ENCODE measurements at regions not wholly inside any gene's neighbourhood (a gene's known extent, or its start where the extent isn't known, plus 50 kb on each side); places are given as distances from the start of the nearest gene placed in this dataset.

- no peak for TF ChIP-seq CTCF (IDR thresholded peaks at IDR 0.05)
- Mint-ChIP-seq H3K36me3 (ENCODE audit: low read depth) (no peaks in the 10 kb centered on the region), H3K4me3 (no peak overlapping the region), H3K27me3 (no peaks in the 10 kb centered on the region), H3K27ac (no peak overlapping the region), H3K9me3 (no peaks in the 10 kb centered on the region), H3K4me1 (ENCODE audit: low read depth) (peaks cover 13% of the 10 kb centered on the region)
- intact Hi-C loops (cut with micrococcal nuclease), result no loop called here
- CTCF ChIA-PET, result interaction anchor here (1.6 kb wide), 1 partner anchor 11 kb away, joined by 5 read pairs; no protein-coding TSS in a partner anchor
- POLR2A ChIA-PET, result no interaction called here
- DNase-seq (no peak), ATAC-seq (no peak)
Observed at GRCh38 chr6:137352859-137353258, 133.7 kb upstream of the IFNGR1 start.

- ChIA-PET POLR2A (no interaction called here), CTCF (no interaction called here)
- Mint-ChIP-seq H3K4me3 (no peak overlapping the region), H3K27me3 (no peaks in the 10 kb centered on the region), H3K4me1 (ENCODE audit: low read depth) (peaks cover 13% of the 10 kb centered on the region), H3K27ac (no peak overlapping the region), H3K9me3 (no peaks in the 10 kb centered on the region), H3K36me3 (ENCODE audit: low read depth) (no peaks in the 10 kb centered on the region)
- DNase-seq (no peak), ATAC-seq (no peak)
- intact Hi-C loops (cut with micrococcal nuclease), result no loop called here
- TF ChIP-seq CTCF (IDR thresholded peaks at IDR 0.05), result no peak
Observed at GRCh38 chr6:137351890-137352289, 132.7 kb upstream of the IFNGR1 start.

GRCh38 chr6:137350857-137351256, 131.7 kb upstream of the IFNGR1 start:
- POLR2A ChIA-PET, result no interaction called here
- intact Hi-C loops (cut with micrococcal nuclease), result no loop called here

GRCh38 chr6:137349856-137350830, 131.0 kb upstream of the IFNGR1 start:
- Mint-ChIP-seq H3K36me3 (ENCODE audit: low read depth) (no peaks in the 10 kb centered on the region), H3K9me3 (no peaks in the 10 kb centered on the region), H3K4me1 (ENCODE audit: low read depth) (peaks cover 13% of the 10 kb centered on the region), H3K4me3 (no peak overlapping the region), H3K27me3 (no peaks in the 10 kb centered on the region), H3K27ac (no peak overlapping the region)
- ATAC-seq (no peak), DNase-seq (no peak)
- intact Hi-C loops (cut with micrococcal nuclease), result loop anchor here (10.0 kb wide), 1 partner anchor 295 kb away; no protein-coding TSS in a partner anchor
- TF ChIP-seq CTCF (IDR thresholded peaks at IDR 0.05), result no peak
- ChIA-PET CTCF (interaction anchor here (1.1 to 1.9 kb wide), 7 partner anchors 9 to 165 kb away, joined by 3 to 5 read pairs (median 4); no protein-coding TSS in a partner anchor), POLR2A (no interaction called here)

More at GRCh38 chr6:137350857-137351256, 131.7 kb upstream of the IFNGR1 start:
- ATAC-seq (no peak), DNase-seq (no peak)
- Mint-ChIP-seq H3K9me3 (no peaks in the 10 kb centered on the region), H3K36me3 (ENCODE audit: low read depth) (no peaks in the 10 kb centered on the region), H3K4me3 (no peak overlapping the region), H3K27ac (no peak overlapping the region), H3K4me1 (ENCODE audit: low read depth) (peaks cover 13% of the 10 kb centered on the region), H3K27me3 (no peaks in the 10 kb centered on the region)
- no peak for TF ChIP-seq CTCF (IDR thresholded peaks at IDR 0.05)
- CTCF ChIA-PET, result interaction anchor here (1.4 to 1.9 kb wide), 2 partner anchors 10 to 13 kb away, joined by 4 read pairs; no protein-coding TSS in a partner anchor

GRCh38 chr6:137348777-137349176, 129.6 kb upstream of the IFNGR1 start:
- Mint-ChIP-seq H3K27ac (no peak overlapping the region), H3K36me3 (ENCODE audit: low read depth) (no peaks in the 10 kb centered on the region), H3K9me3 (no peaks in the 10 kb centered on the region), H3K27me3 (no peaks in the 10 kb centered on the region), H3K4me3 (no peak overlapping the region), H3K4me1 (ENCODE audit: low read depth) (peaks cover 11% of the 10 kb centered on the region)
- intact Hi-C loops (cut with micrococcal nuclease), result loop anchor here (10.0 kb wide), 1 partner anchor 296 kb away; no protein-coding TSS in a partner anchor
- ChIA-PET CTCF (interaction anchor here (1.0 to 1.4 kb wide), 4 partner anchors 10 to 166 kb away, joined by 3 to 5 read pairs (median 3); no protein-coding TSS in a partner anchor), POLR2A (no interaction called here)
- no peak for TF ChIP-seq CTCF (IDR thresholded peaks at IDR 0.05)
- ATAC-seq (no peak), DNase-seq (no peak)
